ENCODE measurements at regions not wholly inside any gene's neighbourhood (a gene's known extent, or its start where the extent isn't known, plus 50 kb on each side); places are given as distances from the start of the nearest gene placed in this dataset.
"Not testable (repeated sequence)": the region's sequence is repeated elsewhere in the genome, so short reads cannot be mapped to it uniquely, and the experiment has no call there.

- Mint-ChIP-seq H3K36me3 (ENCODE audit: insufficient read depth in 2 of 2) (peaks cover 20 to 36% of the 10 kb centered on the region in 2 donors), H3K4me3 (no peak overlapping the region), H3K27ac (no peak overlapping the region), H3K9me3 (peaks cover 22 to 27% of the 10 kb centered on the region in 2 donors), H3K27me3 (ENCODE audit: low read depth) (no peaks in the 10 kb centered on the region), H3K4me1 (ENCODE audit: low read depth) (peaks cover 24% of the 10 kb centered on the region)
- ATAC-seq (replicated peaks in 1 of 2) (no peak), DNase-seq (no peak)
These were observed 226.0 kb upstream of the PTGER4 start for GRCh38 chr5:40453689-40454088.

- Mint-ChIP-seq H3K36me3 (ENCODE audit: insufficient read depth in 2 of 2) (peaks cover 20 to 38% of the 10 kb centered on the region in 2 donors), H3K4me3 (no peak overlapping the region), H3K27me3 (ENCODE audit: low read depth) (no peaks in the 10 kb centered on the region), H3K4me1 (ENCODE audit: low read depth) (peaks cover 24% of the 10 kb centered on the region), H3K9me3 (peaks cover 24 to 30% of the 10 kb centered on the region in 2 donors), H3K27ac (no peak overlapping the region)
- no peak for DNase-seq
- no peak for ATAC-seq (replicated peaks in 1 of 2)
These were observed 226.7 kb upstream of the PTGER4 start for GRCh38 chr5:40452874-40453624.

GRCh38 chr5:40447438-40447837 lies 232.3 kb upstream of the PTGER4 start:
- H3K27me3 Mint-ChIP-seq (ENCODE audit: low read depth) = no peaks in the 10 kb centered on the region
- no peak overlapping the region for H3K4me3 Mint-ChIP-seq
- DNase-seq (no peak), ATAC-seq (replicated peaks in 1 of 2) (no peak)
- peaks cover 17% of the 10 kb centered on the region for H3K4me1 Mint-ChIP-seq (ENCODE audit: low read depth)
- H3K9me3 Mint-ChIP-seq = peaks cover 30 to 34% of the 10 kb centered on the region in 2 donors
- peaks cover 27 to 62% of the 10 kb centered on the region in 2 donors for H3K36me3 Mint-ChIP-seq (ENCODE audit: insufficient read depth in 2 of 2)
- H3K27ac Mint-ChIP-seq = no peak overlapping the region

GRCh38 chr5:40446910-40447309 lies 232.8 kb upstream of the PTGER4 start:
- H3K36me3 Mint-ChIP-seq (ENCODE audit: insufficient read depth in 2 of 2) = peaks cover 24 to 57% of the 10 kb centered on the region in 2 donors

GRCh38 chr5:40442346-40442745 lies 237.4 kb upstream of the PTGER4 start:
- Mint-ChIP-seq H3K27me3 (ENCODE audit: low read depth) (no peaks in the 10 kb centered on the region), H3K4me3 (peak overlapping the region; percentile 68 to 79), H3K27ac (peak overlapping the region; percentile 88), H3K4me1 (ENCODE audit: low read depth) (peaks cover 46% of the 10 kb centered on the region), H3K36me3 (ENCODE audit: insufficient read depth in 2 of 2) (peaks cover 20 to 39% of the 10 kb centered on the region in 2 donors), H3K9me3 (peaks cover 12 to 19% of the 10 kb centered on the region in 2 donors)
- ATAC-seq (replicated peaks in 1 of 2) (no peak), DNase-seq (no peak)

More at GRCh38 chr5:40446910-40447309, 232.8 kb upstream of the PTGER4 start:
- Mint-ChIP-seq H3K27me3 (ENCODE audit: low read depth) (no peaks in the 10 kb centered on the region), H3K4me1 (ENCODE audit: low read depth) (peaks cover 20% of the 10 kb centered on the region), H3K9me3 (peaks cover 26 to 30% of the 10 kb centered on the region in 2 donors), H3K4me3 (no peak overlapping the region), H3K27ac (no peak overlapping the region)
- no peak for DNase-seq
- ATAC-seq (replicated peaks in 1 of 2) = peak in 1 of 2 donors; percentile 41

GRCh38 chr5:40441733-40442132 lies 238.0 kb upstream of the PTGER4 start:
- no peaks in the 10 kb centered on the region for H3K27me3 Mint-ChIP-seq (ENCODE audit: low read depth)
- H3K4me1 Mint-ChIP-seq (ENCODE audit: low read depth) = peaks cover 53% of the 10 kb centered on the region
- peaks cover 17 to 37% of the 10 kb centered on the region in 2 donors for H3K36me3 Mint-ChIP-seq (ENCODE audit: insufficient read depth in 2 of 2)
- DNase-seq (peak; percentile 40 to 42), ATAC-seq (replicated peaks in 1 of 2) (peak; percentile 42 to 44)
- peaks cover 12 to 16% of the 10 kb centered on the region in 2 donors for H3K9me3 Mint-ChIP-seq
- peak overlapping the region; percentile 88 for H3K27ac Mint-ChIP-seq
- peak overlapping the region; percentile 68 to 79 for H3K4me3 Mint-ChIP-seq

GRCh38 chr5:40440746-40441145 lies 239.0 kb upstream of the PTGER4 start:
- Mint-ChIP-seq H3K4me1 (ENCODE audit: low read depth) (peaks cover 62% of the 10 kb centered on the region), H3K27ac (peak overlapping the region; percentile 88), H3K4me3 (peak overlapping the region; percentile 68 to 79), H3K9me3 (peaks cover 12 to 13% of the 10 kb centered on the region in 2 donors), H3K27me3 (ENCODE audit: low read depth) (no peaks in the 10 kb centered on the region), H3K36me3 (ENCODE audit: insufficient read depth in 2 of 2) (peaks cover 15 to 29% of the 10 kb centered on the region in 2 donors)
- no peak for ATAC-seq (replicated peaks in 1 of 2)
- no peak for DNase-seq

- H3K27me3 Mint-ChIP-seq (ENCODE audit: low read depth); ATAC-seq (replicated peaks in 1 of 2); H3K9me3 Mint-ChIP-seq; DNase-seq: not testable (repeated sequence)
- Mint-ChIP-seq H3K27ac (peak overlapping the region; percentile 34), H3K4me3 (peak overlapping the region in 1 of 2 donors; percentile 37), H3K36me3 (ENCODE audit: insufficient read depth in 2 of 2) (peaks cover 10 to 18% of the 10 kb centered on the region in 2 donors), H3K4me1 (ENCODE audit: low read depth) (peaks cover 79% of the 10 kb centered on the region)
These were observed 240.6 kb upstream of the PTGER4 start for GRCh38 chr5:40439103-40439502.

- H3K9me3 Mint-ChIP-seq; H3K27ac Mint-ChIP-seq; ATAC-seq (replicated peaks in 1 of 2); H3K4me3 Mint-ChIP-seq; H3K27me3 Mint-ChIP-seq (ENCODE audit: low read depth); DNase-seq: not testable (repeated sequence)
- Mint-ChIP-seq H3K36me3 (ENCODE audit: insufficient read depth in 2 of 2) (peaks cover 10 to 15% of the 10 kb centered on the region in 2 donors), H3K4me1 (ENCODE audit: low read depth) (peaks cover 83% of the 10 kb centered on the region)
These were observed 241.1 kb upstream of the PTGER4 start for GRCh38 chr5:40438646-40439045.

GRCh38 chr5:40437452-40437861 lies 242.3 kb upstream of the PTGER4 start:
- Mint-ChIP-seq H3K27ac (peak overlapping the region; percentile 71), H3K27me3 (ENCODE audit: low read depth) (no peaks in the 10 kb centered on the region), H3K4me1 (ENCODE audit: low read depth) (peaks cover 87% of the 10 kb centered on the region), H3K4me3 (peak overlapping the region; percentile 64 to 79), H3K36me3 (ENCODE audit: insufficient read depth in 2 of 2) (peaks cover 5 to 8% of the 10 kb centered on the region in 2 donors), H3K9me3 (peaks cover 2 to 4% of the 10 kb centered on the region in 2 donors)
- DNase-seq = peak; percentile 60 to 64
- peak; percentile 83 to 89 for ATAC-seq (replicated peaks in 1 of 2)

- DNase-seq (peak; percentile 50 to 59), ATAC-seq (replicated peaks in 1 of 2) (peak; percentile 66 to 72)
- Mint-ChIP-seq H3K27ac (peak overlapping the region; percentile 63), H3K27me3 (ENCODE audit: low read depth) (no peaks in the 10 kb centered on the region), H3K9me3 (peaks cover 2 to 4% of the 10 kb centered on the region in 2 donors), H3K4me1 (ENCODE audit: low read depth) (peaks cover 79% of the 10 kb centered on the region), H3K4me3 (peak overlapping the region; percentile 68 to 79), H3K36me3 (ENCODE audit: insufficient read depth in 2 of 2) (peaks cover 5 to 8% of the 10 kb centered on the region in 2 donors)
These were observed 243.0 kb upstream of the PTGER4 start for GRCh38 chr5:40436535-40437237.

GRCh38 chr5:40435706-40436105 lies 244.0 kb upstream of the PTGER4 start:
- H3K9me3 Mint-ChIP-seq; H3K36me3 Mint-ChIP-seq (ENCODE audit: insufficient read depth in 2 of 2); ATAC-seq (replicated peaks in 1 of 2); H3K27me3 Mint-ChIP-seq (ENCODE audit: low read depth); DNase-seq; H3K27ac Mint-ChIP-seq: not testable (repeated sequence)
- Mint-ChIP-seq H3K4me1 (ENCODE audit: low read depth) (peaks cover 74% of the 10 kb centered on the region), H3K4me3 (peak overlapping the region; percentile 68 to 79)

- Mint-ChIP-seq H3K27me3 (ENCODE audit: low read depth) (no peaks in the 10 kb centered on the region), H3K27ac (peak overlapping the region; percentile 19), H3K4me3 (no peak overlapping the region), H3K9me3 (no peaks in the 10 kb centered on the region), H3K4me1 (ENCODE audit: low read depth) (peaks cover 86% of the 10 kb centered on the region), H3K36me3 (ENCODE audit: insufficient read depth in 2 of 2) (peaks cover 0 to 3% of the 10 kb centered on the region in 2 donors)
- ATAC-seq (replicated peaks in 1 of 2) (no peak), DNase-seq (no peak)
These were observed 246.9 kb upstream of the PTGER4 start for GRCh38 chr5:40432836-40433235.

All from activated T-cell treated with anti-CD3 and anti-CD28 coated beads, Interleukin-2, amount 50 U/mL, for 72 hours (primary cell).